ENCODE measurements at regions not wholly inside any gene's neighbourhood (a gene's known extent, or its start where the extent isn't known, plus 50 kb on each side); places are given as distances from the start of the nearest gene placed in this dataset.
A peak's percentile ranks its signal among the peaks of the same experiment; 100 is the strongest.

DNA sequence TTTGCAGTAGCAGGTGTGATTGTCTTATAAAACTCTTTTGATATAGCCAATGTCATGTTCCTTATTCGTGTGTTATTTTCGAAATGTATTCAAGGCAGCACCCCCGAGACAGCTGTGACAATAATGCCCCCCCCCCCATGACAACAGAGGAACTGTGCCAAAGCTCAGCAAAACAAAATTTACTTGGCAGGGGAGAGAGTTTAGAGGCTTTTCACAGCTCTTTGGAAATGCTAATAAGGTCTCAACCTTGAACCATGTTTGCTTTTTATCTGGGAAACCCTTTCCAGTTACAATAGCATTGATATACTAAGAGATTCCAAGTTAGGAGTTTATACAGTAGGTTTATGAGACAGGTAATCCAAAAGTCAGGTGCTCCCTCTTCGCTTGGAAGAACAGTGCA is 56.4 kb upstream of the USP44 start:
- Histone ChIP-seq H3K4me1 (ENCODE audit: insufficient read depth, low read length) (peaks cover 35% of the 10 kb centered on the region), H3K36me3 (ENCODE audit: insufficient read depth, low read length) (no peaks in the 10 kb centered on the region), H3K9ac (ENCODE audit: low read depth, low read length) (no peak overlapping the region), H3K27me3 (ENCODE audit: insufficient read depth, low read length) (no peaks in the 10 kb centered on the region), H3K9me3 (ENCODE audit: insufficient read depth, low read depth, low read length) (no peaks in the 10 kb centered on the region), H3K4me3 (ENCODE audit: low read length) (no peak overlapping the region), H3K27ac (ENCODE audit: low read depth, low read length) (peak overlapping the region; percentile 15; the same call in 1 of the 2 replicates)
- WGBS = 13% methylated on average over 2 of the region's 4 CpGs

DNA sequence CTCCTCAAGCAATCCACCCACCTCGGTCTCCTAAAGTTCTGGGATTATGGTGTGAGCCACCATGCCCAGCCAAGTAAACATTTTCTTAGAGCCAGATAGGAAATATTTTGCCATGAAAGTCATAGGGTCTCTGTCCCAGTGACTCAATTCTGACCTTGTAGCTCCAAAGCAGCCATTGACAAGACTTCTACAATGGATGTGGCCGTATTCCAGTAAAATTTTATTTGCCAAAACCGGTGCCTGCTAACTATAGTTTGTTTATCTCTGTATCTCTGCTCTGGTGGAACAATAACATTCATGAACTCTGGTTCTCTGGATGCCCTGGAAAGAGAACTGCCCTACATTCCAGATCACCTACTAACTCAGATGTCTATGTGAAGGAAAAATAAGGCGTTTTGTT is 54.6 kb upstream of the USP44 start:
- 73% methylated on average over 4 of the region's 4 CpGs for WGBS
- H3K9ac ChIP-seq (ENCODE audit: low read depth, low read length) = no peak overlapping the region
- no peak overlapping the region for H3K4me3 ChIP-seq (ENCODE audit: low read length)
- H3K4me1 ChIP-seq (ENCODE audit: insufficient read depth, low read length) = peaks cover 23% of the 10 kb centered on the region
- H3K27ac ChIP-seq (ENCODE audit: low read depth, low read length) = no peak overlapping the region
- H3K9me3 ChIP-seq (ENCODE audit: insufficient read depth, low read depth, low read length) = no peaks in the 10 kb centered on the region
- H3K36me3 ChIP-seq (ENCODE audit: insufficient read depth, low read length) = no peaks in the 10 kb centered on the region
- no peaks in the 10 kb centered on the region for H3K27me3 ChIP-seq (ENCODE audit: insufficient read depth, low read length)

DNA sequence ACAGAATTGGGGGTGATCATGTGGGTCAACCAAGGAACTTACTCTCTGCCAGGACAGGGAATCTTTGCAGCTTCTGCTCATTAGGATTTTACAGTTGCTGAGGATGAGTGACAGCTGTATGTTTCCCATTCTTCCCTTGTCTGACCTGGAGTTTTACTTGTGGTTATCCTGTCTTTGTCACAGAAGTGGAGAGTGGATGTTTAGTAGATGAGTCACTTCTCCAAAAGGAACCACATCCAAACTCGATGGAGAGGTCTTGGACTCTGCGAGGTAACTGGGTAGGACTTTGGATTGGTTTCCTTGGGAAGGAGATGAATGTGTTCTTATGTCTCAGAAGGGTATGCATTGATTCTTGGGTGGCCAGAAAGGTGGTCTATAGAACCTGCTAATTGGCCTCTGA is 53.8 kb upstream of the USP44 start:
- Histone ChIP-seq H3K4me1 (ENCODE audit: insufficient read depth, low read length) (peaks cover 15% of the 10 kb centered on the region), H3K4me3 (ENCODE audit: low read length) (no peak overlapping the region), H3K27me3 (ENCODE audit: insufficient read depth, low read length) (no peaks in the 10 kb centered on the region), H3K9me3 (ENCODE audit: insufficient read depth, low read depth, low read length) (no peaks in the 10 kb centered on the region), H3K9ac (ENCODE audit: low read depth, low read length) (no peak overlapping the region), H3K36me3 (ENCODE audit: insufficient read depth, low read length) (no peaks in the 10 kb centered on the region), H3K27ac (ENCODE audit: low read depth, low read length) (no peak overlapping the region)
- WGBS = 79% methylated on average over 2 of the region's 2 CpGs

DNA sequence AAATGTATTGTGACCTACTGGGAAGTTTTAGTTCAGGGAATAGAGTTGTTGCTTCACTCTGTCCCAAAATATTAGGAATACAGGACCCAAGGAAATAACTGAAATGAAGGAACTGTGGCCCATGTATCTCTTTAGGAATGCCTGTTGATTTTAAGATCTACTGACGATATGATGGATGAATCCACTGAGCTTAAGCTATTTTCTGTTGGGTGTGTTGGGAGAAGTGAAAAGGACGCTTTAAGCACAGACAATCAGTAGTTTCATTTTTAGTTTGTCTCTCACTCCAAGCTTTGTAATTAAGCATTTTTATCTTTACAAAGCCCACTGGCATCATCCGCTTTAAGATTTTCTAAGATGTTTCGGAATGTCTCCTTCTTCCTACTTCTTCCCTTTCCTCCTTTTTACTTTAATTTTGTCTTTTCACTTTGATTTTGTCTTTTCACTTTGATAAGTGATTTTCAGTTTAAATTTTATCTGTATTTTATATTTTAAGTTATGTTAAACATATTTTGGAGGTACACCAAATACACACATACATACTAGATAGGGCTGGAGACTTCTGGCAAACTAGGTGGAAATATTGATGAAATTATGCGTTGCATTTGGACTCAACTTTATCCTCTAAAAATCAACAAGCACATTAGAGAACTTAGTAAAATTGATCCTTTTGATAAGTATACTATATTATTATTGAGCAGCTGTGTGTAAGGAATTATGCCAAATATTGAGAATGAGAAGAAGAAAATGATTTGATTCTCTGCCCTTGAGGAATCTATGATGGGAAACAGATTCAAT is 52.3 kb upstream of the USP44 start:
- Histone ChIP-seq H3K9ac (ENCODE audit: low read depth, low read length) (no peak overlapping the region), H3K9me3 (ENCODE audit: insufficient read depth, low read depth, low read length) (no peaks in the 10 kb centered on the region), H3K36me3 (ENCODE audit: insufficient read depth, low read length) (no peaks in the 10 kb centered on the region), H3K4me1 (ENCODE audit: insufficient read depth, low read length) (peaks cover 14% of the 10 kb centered on the region), H3K27me3 (ENCODE audit: insufficient read depth, low read length) (no peaks in the 10 kb centered on the region), H3K27ac (ENCODE audit: low read depth, low read length) (no peak overlapping the region), H3K4me3 (ENCODE audit: low read length) (no peak overlapping the region)
- WGBS = 94% methylated on average over 4 of the region's 5 CpGs

DNA sequence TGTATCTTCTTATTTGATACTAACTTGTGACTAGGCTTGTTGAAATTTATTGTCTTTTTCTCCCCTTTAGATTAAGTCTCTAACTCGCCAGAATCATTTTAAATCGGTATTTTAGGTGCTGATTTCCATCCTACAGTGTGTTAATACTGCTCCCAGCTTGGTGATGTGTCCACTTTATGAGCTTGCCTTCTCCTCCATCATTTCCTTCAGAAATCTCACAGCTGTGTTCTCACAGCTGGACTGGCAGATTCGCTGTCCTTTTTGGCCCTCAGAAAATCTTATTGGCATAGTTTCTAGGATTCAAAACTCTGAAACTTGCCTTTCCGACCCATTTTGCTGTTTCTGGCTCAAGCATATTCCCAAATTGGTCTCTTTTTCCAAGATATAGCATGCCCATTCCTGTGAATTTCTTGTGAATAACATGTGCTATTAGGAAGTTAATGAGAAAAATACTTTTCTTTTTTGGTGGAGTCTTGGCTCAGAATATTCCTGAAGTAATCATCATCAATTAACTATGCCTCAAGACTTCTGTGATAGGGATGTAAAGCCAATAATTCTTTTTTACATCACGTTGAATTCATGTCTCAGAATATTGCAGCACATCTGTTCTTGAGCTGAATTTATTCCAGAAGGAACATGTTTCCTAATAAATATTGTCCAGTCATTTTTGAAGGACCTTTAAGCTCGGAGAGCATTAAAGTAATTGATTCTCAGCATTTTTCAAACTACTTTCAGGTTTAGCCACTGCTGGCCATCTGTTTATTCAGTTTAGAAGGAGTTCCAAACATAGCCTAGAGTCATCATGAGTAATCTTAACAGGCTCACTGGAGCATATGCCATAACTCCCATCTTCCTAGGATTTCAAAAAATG is 50.0 kb upstream of the USP44 start:
- Histone ChIP-seq H3K27ac (ENCODE audit: low read depth, low read length) (no peak overlapping the region), H3K9me3 (ENCODE audit: insufficient read depth, low read depth, low read length) (no peaks in the 10 kb centered on the region), H3K9ac (ENCODE audit: low read depth, low read length) (no peak overlapping the region), H3K4me1 (ENCODE audit: insufficient read depth, low read length) (no peaks in the 10 kb centered on the region; the same call in 1 of the 2 replicates), H3K4me3 (ENCODE audit: low read length) (no peak overlapping the region), H3K36me3 (ENCODE audit: insufficient read depth, low read length) (no peaks in the 10 kb centered on the region), H3K27me3 (ENCODE audit: insufficient read depth, low read length) (no peaks in the 10 kb centered on the region)
- WGBS = 90% methylated on average over 5 of the region's 6 CpGs
